DND-41 (cell line): ENCODE measurements at regions not wholly inside any gene's neighbourhood (a gene's known extent, or its start where the extent isn't known, plus 50 kb on each side); places are given as distances from the start of the nearest gene placed in this dataset.

Experiments used
- ATAC-seq: fragments of 200-7000 bp; cut with Tn5 transposase; 3 replicates; pipeline ENCODE4 v1.9.1; 2021; ENCODE audit warnings: low read depth; ENCODE audit not compliant: insufficient read depth
- DNase-seq: peaks from one replicate; pipeline ENCODE4 v3.0.0-alpha.2; 2020
- H2AFZ ChIP-seq: 2 replicates; pipeline ENCODE4 v1.6.0; 2012; ENCODE audit warnings: low read depth, low read length
- H3K27ac ChIP-seq: 2 replicates; pipeline ENCODE4 v1.5.1; 2012; ENCODE audit warnings: low read length, inconsistent platforms
- H3K27me3 ChIP-seq: fragments of 200-600 bp; sonication (generic); 2 replicates; pipeline ENCODE4 v1.6.0; 2012; ENCODE audit warnings: low read length, mild to moderate bottlenecking, inconsistent platforms; ENCODE audit not compliant: insufficient read depth, poor library complexity
- H3K36me3 ChIP-seq: 2 replicates; pipeline ENCODE4 v1.5.1; 2012; ENCODE audit warnings: low read length, inconsistent platforms; ENCODE audit not compliant: insufficient read depth
- H3K4me1 ChIP-seq: 2 replicates; pipeline ENCODE4 v1.5.1; 2012; ENCODE audit warnings: mild to moderate bottlenecking, low read length; ENCODE audit not compliant: insufficient read depth
- H3K4me2 ChIP-seq: 2 replicates; pipeline ENCODE4 v1.6.0; 2012; ENCODE audit warnings: mild to moderate bottlenecking, moderate library complexity, low read length, inconsistent platforms; ENCODE audit not compliant: insufficient read depth
- H3K4me3 ChIP-seq, 2 experiments: fragments of 200-600 bp in 1 of 2; shearing (Covaris generic) in 1 of 2; 2 replicates each; pipeline ENCODE4 v1.5.1; 2012 to 2016; ENCODE audit warnings: inconsistent platforms in 2 of 2, low read length in 2 of 2, mild to moderate bottlenecking in 2 of 2, low read depth in 1 of 2, moderate library complexity in 1 of 2
- H3K79me2 ChIP-seq: 2 replicates; pipeline ENCODE4 v1.6.0; 2012; ENCODE audit warnings: low read length, inconsistent platforms; ENCODE audit not compliant: insufficient read depth
- H3K9ac ChIP-seq: 2 replicates; pipeline ENCODE4 v1.6.0; 2012; ENCODE audit warnings: low read depth, mild to moderate bottlenecking, inconsistent platforms, low read length, moderate library complexity
- H3K9me3 ChIP-seq: 2 replicates; pipeline ENCODE4 v1.5.1; 2012; ENCODE audit warnings: low read length, moderate library complexity, mild to moderate bottlenecking, inconsistent platforms; ENCODE audit not compliant: insufficient read depth, severe bottlenecking
- H4K20me1 ChIP-seq: 2 replicates; pipeline ENCODE4 v1.6.0; 2012; ENCODE audit warnings: low read length; ENCODE audit not compliant: insufficient read depth
- CTCF ChIP-seq: IDR thresholded peaks from 2 replicates; pipeline ENCODE4 v1.5.1; 2012; ENCODE audit warnings: borderline replicate concordance, low read length, moderate library complexity, mild to moderate bottlenecking; ENCODE audit not compliant: poor library complexity, severe bottlenecking; ENCODE audit errors: extremely low read depth
- EZH2 ChIP-seq: IDR thresholded peaks from 3 replicates; pipeline ENCODE4 v1.6.1; 2012; ENCODE audit warnings: borderline replicate concordance, low read depth, mild to moderate bottlenecking, moderate library complexity, low read length, inconsistent platforms; ENCODE audit not compliant: severe bottlenecking

- ATAC-seq (no peak), DNase-seq (no peak)
- Histone ChIP-seq H3K4me1 (no peaks in the 10 kb centered on the region), H4K20me1 (no peaks in the 10 kb centered on the region), H3K9me3 (no peaks in the 10 kb centered on the region), H3K9ac (no peak overlapping the region), H3K79me2 (no peaks in the 10 kb centered on the region), H3K27me3 (peaks cover 6% of the 10 kb centered on the region), H3K36me3 (no peaks in the 10 kb centered on the region), H3K4me2 (no peak overlapping the region), H3K27ac (no peak overlapping the region), H3K4me3 (no peak overlapping the region), H2AFZ (no peak overlapping the region)
- TF ChIP-seq CTCF (no peak), EZH2 (no peak)
Measured at GRCh38 chr1:115454837-115455511, 116.9 kb upstream of the NGF start.

GRCh38 chr1:115453666-115454065 is 115.6 kb upstream of the NGF start:
- Histone ChIP-seq H3K36me3 (no peaks in the 10 kb centered on the region), H3K4me3 (no peak overlapping the region), H3K27me3 (peaks cover 6% of the 10 kb centered on the region), H3K4me1 (no peaks in the 10 kb centered on the region), H3K9ac (no peak overlapping the region), H3K4me2 (no peak overlapping the region), H3K27ac (no peak overlapping the region), H2AFZ (no peak overlapping the region), H3K9me3 (no peaks in the 10 kb centered on the region), H3K79me2 (no peaks in the 10 kb centered on the region), H4K20me1 (no peaks in the 10 kb centered on the region)
- no peak for TF ChIP-seq CTCF
- no peak for TF ChIP-seq EZH2
- DNase-seq (no peak), ATAC-seq (no peak)

- no peak overlapping the region for H3K27ac ChIP-seq
- H3K27me3 ChIP-seq = peaks cover 9% of the 10 kb centered on the region
- no peak overlapping the region for H3K4me2 ChIP-seq
- no peak overlapping the region for H3K9ac ChIP-seq
- H4K20me1 ChIP-seq = no peaks in the 10 kb centered on the region
- H3K4me1 ChIP-seq = no peaks in the 10 kb centered on the region
- no peak overlapping the region for H3K4me3 ChIP-seq
- no peak overlapping the region for H2AFZ ChIP-seq
- H3K36me3 ChIP-seq = no peaks in the 10 kb centered on the region
- ATAC-seq (no peak), DNase-seq (no peak)
- TF ChIP-seq CTCF (no peak), EZH2 (no peak)
- H3K79me2 ChIP-seq = no peaks in the 10 kb centered on the region
- H3K9me3 ChIP-seq = no peaks in the 10 kb centered on the region
Measured at GRCh38 chr1:115452600-115453329, 114.7 kb upstream of the NGF start.
